ENCODE measurements at regions not wholly inside any gene's neighbourhood (a gene's known extent, or its start where the extent isn't known, plus 50 kb on each side); places are given as distances from the start of the nearest gene placed in this dataset.
A peak's percentile ranks its signal among the peaks of the same experiment; 100 is the strongest.
"Not testable (repeated sequence)": the region's sequence is repeated elsewhere in the genome, so short reads cannot be mapped to it uniquely, and the experiment has no call there.

- Mint-ChIP-seq H3K27ac (no peak overlapping the region), H3K27me3 (ENCODE audit: insufficient read depth) (no peaks in the 10 kb centered on the region), H3K36me3 (ENCODE audit: low read depth) (no peaks in the 10 kb centered on the region), H3K9me3 (peaks cover 22% of the 10 kb centered on the region), H3K4me1 (ENCODE audit: low read depth) (no peaks in the 10 kb centered on the region), H3K4me3 (no peak overlapping the region)
- TF ChIP-seq CTCF (IDR thresholded peaks at IDR 0.05): no peak
- DNase-seq: no peak
Measured at GRCh38 chr4:11976726-11977263, 548.1 kb upstream of the HS3ST1 start.

GRCh38 chr4:11973270-11973669 lies 544.6 kb upstream of the HS3ST1 start:
- no peaks in the 10 kb centered on the region for H3K27me3 Mint-ChIP-seq (ENCODE audit: insufficient read depth)
- H3K27ac Mint-ChIP-seq: no peak overlapping the region
- no peaks in the 10 kb centered on the region for H3K36me3 Mint-ChIP-seq (ENCODE audit: low read depth)
- no peak for TF ChIP-seq CTCF (IDR thresholded peaks at IDR 0.05)
- H3K9me3 Mint-ChIP-seq: peaks cover 27% of the 10 kb centered on the region
- H3K4me3 Mint-ChIP-seq: no peak overlapping the region
- no peak for DNase-seq
- H3K4me1 Mint-ChIP-seq (ENCODE audit: low read depth): no peaks in the 10 kb centered on the region

GRCh38 chr4:11970754-11971153 lies 542.1 kb upstream of the HS3ST1 start:
- H3K9me3 Mint-ChIP-seq: peaks cover 34% of the 10 kb centered on the region
- no peaks in the 10 kb centered on the region for H3K4me1 Mint-ChIP-seq (ENCODE audit: low read depth)
- H3K4me3 Mint-ChIP-seq: no peak overlapping the region
- H3K27me3 Mint-ChIP-seq (ENCODE audit: insufficient read depth): no peaks in the 10 kb centered on the region
- no peaks in the 10 kb centered on the region for H3K36me3 Mint-ChIP-seq (ENCODE audit: low read depth)
- TF ChIP-seq CTCF (IDR thresholded peaks at IDR 0.05): no peak
- H3K27ac Mint-ChIP-seq: no peak overlapping the region
- DNase-seq: no peak

GRCh38 chr4:11966782-11967181 lies 538.1 kb upstream of the HS3ST1 start:
- H3K4me3 Mint-ChIP-seq: no peak overlapping the region
- no peaks in the 10 kb centered on the region for H3K4me1 Mint-ChIP-seq (ENCODE audit: low read depth)
- DNase-seq: no peak
- H3K9me3 Mint-ChIP-seq: peaks cover 54% of the 10 kb centered on the region
- no peak overlapping the region for H3K27ac Mint-ChIP-seq
- H3K27me3 Mint-ChIP-seq (ENCODE audit: insufficient read depth): peaks cover 2% of the 10 kb centered on the region; the same call in 1 of the 2 replicates
- no peaks in the 10 kb centered on the region for H3K36me3 Mint-ChIP-seq (ENCODE audit: low read depth)
- TF ChIP-seq CTCF (IDR thresholded peaks at IDR 0.05): no peak

- H3K4me3 Mint-ChIP-seq: no peak overlapping the region
- H3K27ac Mint-ChIP-seq: no peak overlapping the region
- H3K9me3 Mint-ChIP-seq: peaks cover 44% of the 10 kb centered on the region
- H3K4me1 Mint-ChIP-seq (ENCODE audit: low read depth): no peaks in the 10 kb centered on the region
- TF ChIP-seq CTCF (IDR thresholded peaks at IDR 0.05): peak; percentile 20; the same call in 1 of the 2 replicates
- DNase-seq: no peak
- H3K36me3 Mint-ChIP-seq (ENCODE audit: low read depth): no peaks in the 10 kb centered on the region
- no peaks in the 10 kb centered on the region for H3K27me3 Mint-ChIP-seq (ENCODE audit: insufficient read depth)
Measured at GRCh38 chr4:11954093-11954492, 525.4 kb upstream of the HS3ST1 start.

GRCh38 chr4:11949355-11949754 lies 520.7 kb upstream of the HS3ST1 start:
- no peak overlapping the region for H3K4me3 Mint-ChIP-seq
- H3K27ac Mint-ChIP-seq: no peak overlapping the region
- no peak for DNase-seq
- H3K36me3 Mint-ChIP-seq (ENCODE audit: low read depth): no peaks in the 10 kb centered on the region
- peaks cover 45% of the 10 kb centered on the region for H3K9me3 Mint-ChIP-seq
- no peaks in the 10 kb centered on the region for H3K4me1 Mint-ChIP-seq (ENCODE audit: low read depth)
- no peak for TF ChIP-seq CTCF (IDR thresholded peaks at IDR 0.05)
- H3K27me3 Mint-ChIP-seq (ENCODE audit: insufficient read depth): no peaks in the 10 kb centered on the region

- not testable (repeated sequence) for H3K27me3 Mint-ChIP-seq (ENCODE audit: insufficient read depth); H3K4me3 Mint-ChIP-seq; H3K27ac Mint-ChIP-seq; H3K36me3 Mint-ChIP-seq (ENCODE audit: low read depth); DNase-seq; H3K4me1 Mint-ChIP-seq (ENCODE audit: low read depth)
- peaks cover 39% of the 10 kb centered on the region for H3K9me3 Mint-ChIP-seq
Measured at GRCh38 chr4:11947629-11948028, 518.9 kb upstream of the HS3ST1 start.
